GM12878 (cell line): ENCODE measurements at regions not wholly inside any gene's neighbourhood (a gene's known extent, or its start where the extent isn't known, plus 50 kb on each side); places are given as distances from the start of the nearest gene placed in this dataset.

Experiments
- ATAC-seq: fragments of 200-7000 bp; cut with Tn5 transposase; 3 replicates; pipeline ENCODE4 v1.9.1; 2020; ENCODE audit warnings: mild to moderate bottlenecking, moderate library complexity
- BruUV-seq: library from RNA; stranded (reverse); fragments of 400-500 nt; replicated peaks from 2 replicates; lab custom pipeline; 2021; lab: Mats Ljungman, UMichigan
- CTCF ChIA-PET: fragments of 300-600 bp; sonication (Branson Sonifier 250); formaldehyde crosslinking; extraction: SDS; loops from one replicate; lab custom pipeline; 2021; ENCODE audit warnings: inconsistent platforms; lab: Yijun Ruan, JAX
- POLR2A ChIA-PET: fragments of 350-600 bp; formaldehyde crosslinking; extraction: SDS; loops from one replicate; lab custom pipeline; 2021; ENCODE audit warnings: inconsistent platforms; lab: Charles Lee
- RAD21 ChIA-PET: fragments of 300-600 bp; sonication (Branson Sonifier 250); formaldehyde crosslinking; loops from one replicate; lab custom pipeline; 2023; ENCODE audit warnings: antibody characterized with exemption; ENCODE audit not compliant: unreplicated experiment; lab: Charles Lee
- SMC1A ChIA-PET: fragments of 300-600 bp; sonication (Branson Sonifier 250); formaldehyde crosslinking; loops from one replicate; lab custom pipeline; 2023; ENCODE audit not compliant: unreplicated experiment, uncharacterized antibody; lab: Charles Lee
- DNase-seq: peaks from one replicate; pipeline ENCODE4 v3.0.0-alpha.2; 2011; ENCODE audit warnings: low read depth, low spot score
- FAIRE-seq: peaks from 3 replicates; lab custom pipeline; 2011; peaks lifted over from hg19 to GRCh38; lab: Jason Lieb, UNC
- H2AFZ ChIP-seq: 2 replicates; pipeline ENCODE4 v1.6.0; 2011; ENCODE audit warnings: low read depth, low read length, control low read depth; ENCODE audit not compliant: control insufficient read depth
- H3K27ac ChIP-seq: 2 replicates; pipeline ENCODE4 v1.5.1; 2011; ENCODE audit warnings: control low read depth; ENCODE audit not compliant: control insufficient read depth, insufficient read depth
- H3K27me3 ChIP-seq, 2 experiments: replicated peaks in 1 of 2; 2 replicates each; pipeline versions ENCODE4 v1.6.0 to v1.6.1; 2011; ENCODE audit warnings: low read length in 1 of 2; ENCODE audit not compliant: control insufficient read depth in 2 of 2, insufficient read depth in 2 of 2
- H3K36me3 ChIP-seq, 2 experiments: 2 replicates each; pipeline ENCODE4 v1.5.1; 2011; ENCODE audit warnings: low read length in 1 of 2; ENCODE audit not compliant: control insufficient read depth in 2 of 2, insufficient read depth in 2 of 2
- H3K4me1 ChIP-seq: 2 replicates; pipeline ENCODE4 v1.6.1; 2011; ENCODE audit warnings: mild to moderate bottlenecking, low read length, moderate library complexity, mixed read lengths; ENCODE audit not compliant: control insufficient read depth, insufficient read depth
- H3K4me2 ChIP-seq: 2 replicates; pipeline ENCODE4 v1.6.0; 2011; ENCODE audit warnings: control low read depth; ENCODE audit not compliant: control insufficient read depth, insufficient read depth
- H3K4me3 ChIP-seq: fragments of 200-600 bp; sonication (generic); 2 replicates; pipeline ENCODE4 v1.5.1; 2016
- H3K79me2 ChIP-seq: 2 replicates; pipeline ENCODE4 v1.6.0; 2011; ENCODE audit warnings: low read length; ENCODE audit not compliant: control insufficient read depth, insufficient read depth
- H3K9ac ChIP-seq: 2 replicates; pipeline ENCODE4 v1.8.0; 2011; ENCODE audit warnings: low read length, control low read depth, mixed read lengths; ENCODE audit not compliant: control insufficient read depth, insufficient read depth
- H3K9me3 ChIP-seq: replicated peaks from 3 replicates; pipeline ENCODE4 v1.5.1; 2011; ENCODE audit warnings: mild to moderate bottlenecking, low read length; ENCODE audit not compliant: control insufficient read depth, insufficient read depth
- H4K20me1 ChIP-seq: 2 replicates; pipeline ENCODE4 v1.6.0; 2011; ENCODE audit not compliant: control insufficient read depth, insufficient read depth
- ATF7 ChIP-seq: fragments of 450-650 bp; IDR thresholded peaks from 2 replicates; pipeline ENCODE4 v1.6.1; 2016; ENCODE audit warnings: low read depth, mild to moderate bottlenecking
- BCL11A ChIP-seq: IDR thresholded peaks from 2 replicates; pipeline ENCODE4 v1.6.1; 2011; ENCODE audit warnings: low read depth, low read length
- CBX5 ChIP-seq: sonication (generic); IDR thresholded peaks from 2 replicates; pipeline ENCODE4 v1.6.1; 2016; ENCODE audit warnings: low read depth, moderate library complexity, mild to moderate bottlenecking, inconsistent platforms
- CTCF ChIP-seq, 3 experiments: IDR thresholded peaks in 2 of 3; conservative IDR thresholded peaks in 1 of 3; 2 replicates each; pipeline ENCODE4 v1.5.1; 2011; ENCODE audit warnings: low read depth in 3 of 3, low read length in 3 of 3, mild to moderate bottlenecking in 3 of 3, control low read depth in 2 of 3, moderate library complexity in 2 of 3, inconsistent platforms in 1 of 3, mixed read lengths in 1 of 3; ENCODE audit not compliant: control insufficient read depth in 2 of 3, insufficient read depth in 1 of 3; ENCODE audit errors: extremely low read depth in 1 of 3
- HCFC1 ChIP-seq: fragments of 150-350 bp; IDR thresholded peaks from 2 replicates; pipeline ENCODE4 v1.6.1; 2014; ENCODE audit warnings: low read length
- HDAC2 ChIP-seq: fragments of 200-600 bp; sonication (generic); IDR thresholded peaks from 2 replicates; pipeline ENCODE4 v1.6.1; 2017
- IRF4 ChIP-seq: IDR thresholded peaks from 2 replicates; pipeline ENCODE4 v1.6.1; 2011; ENCODE audit warnings: low read depth, low read length
- NFYA ChIP-seq: IDR thresholded peaks from 2 replicates; pipeline ENCODE4 v1.6.1; 2011; ENCODE audit warnings: low read depth, mild to moderate bottlenecking, low read length, improper control_type of control experiment, borderline replicate concordance
- NFYB ChIP-seq: IDR thresholded peaks from 2 replicates; pipeline ENCODE4 v1.6.1; 2011; ENCODE audit warnings: low read depth, mild to moderate bottlenecking, low read length, improper control_type of control experiment, moderate library complexity; ENCODE audit not compliant: insufficient read depth
- RAD21 ChIP-seq: IDR thresholded peaks from 2 replicates; pipeline ENCODE4 v1.6.1; 2011; ENCODE audit warnings: mild to moderate bottlenecking, low read depth, low read length, moderate library complexity; ENCODE audit not compliant: insufficient read depth
- RBBP5 ChIP-seq: fragments of 200-600 bp; sonication (generic); conservative IDR thresholded peaks from 2 replicates; pipeline ENCODE4 v1.6.1; 2016
- REST ChIP-seq: IDR thresholded peaks from 2 replicates; pipeline ENCODE4 v1.6.1; 2012; ENCODE audit warnings: mild to moderate bottlenecking, low read depth, low read length
- SMC3 ChIP-seq: IDR thresholded peaks from 2 replicates; pipeline ENCODE4 v1.6.1; 2011; ENCODE audit warnings: low read length, improper control_type of control experiment, borderline replicate concordance
- SPI1 ChIP-seq: IDR thresholded peaks from 2 replicates; pipeline ENCODE4 v1.6.1; 2011; ENCODE audit warnings: low read depth, mild to moderate bottlenecking, low read length, moderate library complexity, borderline replicate concordance; ENCODE audit not compliant: insufficient read depth
- TARDBP ChIP-seq: IDR thresholded peaks from 2 replicates; pipeline ENCODE4 v1.6.1; 2016; ENCODE audit warnings: borderline replicate concordance
- TCF12 ChIP-seq: IDR thresholded peaks from 2 replicates; pipeline ENCODE4 v1.6.1; 2011; ENCODE audit warnings: low read depth, mild to moderate bottlenecking, low read length
- TCF3 ChIP-seq: IDR thresholded peaks from 2 replicates; pipeline ENCODE4 v1.6.1; 2012; ENCODE audit warnings: low read depth, mild to moderate bottlenecking, low read length, borderline replicate concordance; ENCODE audit not compliant: insufficient read depth
- WRNIP1 ChIP-seq: IDR thresholded peaks from 2 replicates; pipeline ENCODE4 v1.6.1; 2011; ENCODE audit warnings: low read depth, low read length, improper control_type of control experiment, borderline replicate concordance
- YBX1 ChIP-seq: fragments of 450-650 bp; IDR thresholded peaks from 2 replicates; pipeline ENCODE4 v1.6.1; 2016; ENCODE audit warnings: antibody characterized with exemption
- YY1 ChIP-seq: IDR thresholded peaks from 2 replicates; pipeline ENCODE4 v1.6.1; 2011; ENCODE audit warnings: low read depth, mild to moderate bottlenecking, low read length
- WGBS: methylation state at CpG from one replicate; pipeline ENCODE4 v1.1.6; 2016; ENCODE audit warnings: low lambda C conversion rate; ENCODE audit not compliant: insufficient replicate concordance, insufficient coverage; ENCODE audit errors: missing lambda C conversion rate; 5-methylcytosine and 5-hydroxymethylcytosine counted together
- in situ Hi-C: fragments of 300-500 bp; cut with MboI; formaldehyde crosslinking; loops from 9 replicates; pipeline ENCODE4 v1.14.3; 2018; ENCODE audit warnings: mixed read lengths
- intact Hi-C: fragments of 100-400 bp; cut with micrococcal nuclease; formaldehyde crosslinking; loops from one replicate; pipeline ENCODE4 v1.14.2; 2022; ENCODE audit not compliant: unreplicated experiment

GRCh38 chr10:101301111-101301731 is 52.7 kb upstream of the BTRC start:
- Histone ChIP-seq H4K20me1 (no peaks in the 10 kb centered on the region; the same call in 1 of the 2 replicates), H3K79me2 (no peaks in the 10 kb centered on the region), H2AFZ (no peak overlapping the region), H3K27ac (no peak overlapping the region), H3K4me2 (no peak overlapping the region), H3K9ac (no peak overlapping the region), H3K9me3 (no peaks in the 10 kb centered on the region), H3K27me3 (peaks cover 0 to 3% of the 10 kb centered on the region in 2 experiments; a peak in 2 of 4 replicates), H3K36me3 (no peaks in the 10 kb centered on the region), H3K4me3 (no peak overlapping the region), H3K4me1 (no peaks in the 10 kb centered on the region)
- 0% methylated on average over 2 of the region's 2 CpGs for WGBS
- in situ Hi-C loops = no loop called here
- RAD21 ChIA-PET = interaction anchor here (1.0 kb wide), 3 partner anchors 140 to 271 kb away, joined by 4 to 6 read pairs (median 5); no protein-coding TSS in a partner anchor
- intact Hi-C loops = no loop called here
- ATAC-seq (peak; percentile 83), DNase-seq (no peak), FAIRE-seq (no peak)
- BruUV-seq = no TSS peak
- SMC1A ChIA-PET = interaction anchor here (0.9 to 2.5 kb wide), 5 partner anchors 139 to 288 kb away, joined by 3 to 14 read pairs (median 3); no protein-coding TSS in a partner anchor
- TF ChIP-seq NFYA = no peak
- TF ChIP-seq ATF7 = no peak
- TF ChIP-seq TCF3 = no peak
- TF ChIP-seq RBBP5 = no peak
- TF ChIP-seq IRF4 = no peak
- no peak for TF ChIP-seq SPI1
- TF ChIP-seq HCFC1 = no peak
- TF ChIP-seq TCF12 = no peak
- 0 out of 2 replicates have a peak, but pooled peaks have one; percentile 25 for TF ChIP-seq YBX1
- no peak for TF ChIP-seq HDAC2
- no peak for TF ChIP-seq REST
- TF ChIP-seq TARDBP = no peak
- TF ChIP-seq BCL11A = no peak
- TF ChIP-seq NFYB = no peak
- TF ChIP-seq SMC3 = peak; percentile 50; the same call in 1 of the 2 replicates
- TF ChIP-seq YY1 = no peak
- TF ChIP-seq CBX5 = no peak
- peak; percentile 47 for TF ChIP-seq RAD21
- TF ChIP-seq WRNIP1 = no peak
- peak; percentile 29 to 57 (median 53); a peak in 4 of 6 replicates for TF ChIP-seq CTCF (IDR thresholded peaks at IDR 0.05 in 2 of 3, conservative IDR thresholded peaks at IDR 0.05 in 1 of 3; ENCODE audit: control insufficient read depth in 2 of 3, extremely low read depth in 1 of 3, insufficient read depth in 1 of 3, low read depth in 3 of 3, low read length in 3 of 3)
- CTCF ChIA-PET = interaction anchor here (1.0 to 2.7 kb wide), 5 partner anchors 86 to 269 kb away, joined by 3 to 25 read pairs (median 6); no protein-coding TSS in a partner anchor
- POLR2A ChIA-PET = no interaction called here
